ENCODE measurements at regions not wholly inside any gene's neighbourhood (a gene's known extent, or its start where the extent isn't known, plus 50 kb on each side); places are given as distances from the start of the nearest gene placed in this dataset.

DNA sequence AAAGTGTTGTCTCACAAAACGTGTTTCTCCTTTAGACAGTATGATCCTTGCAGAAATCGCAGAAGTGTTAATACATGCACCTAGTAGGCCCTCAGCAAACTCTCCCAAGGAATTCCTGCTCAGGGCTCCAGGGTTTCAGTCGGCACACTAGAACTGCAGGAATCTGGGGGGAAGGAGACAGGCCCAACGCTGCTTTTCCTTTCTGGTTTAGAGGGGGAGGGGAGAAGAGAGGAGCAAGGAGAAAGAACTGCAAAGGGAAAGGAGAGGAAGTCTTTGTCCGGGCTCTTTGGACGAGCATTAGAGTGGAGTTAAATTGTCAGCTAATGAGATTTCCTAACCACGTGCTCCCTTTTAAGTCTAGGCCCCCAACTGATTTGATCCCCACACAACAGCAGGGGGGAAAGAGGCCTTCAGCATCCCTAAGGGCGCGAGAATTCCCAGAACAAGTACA, 103.7 kb upstream of the SOD1 start:
- intact Hi-C loops (cut with DNase I; ENCODE audit: low total_unique reads): no loop called here

DNA sequence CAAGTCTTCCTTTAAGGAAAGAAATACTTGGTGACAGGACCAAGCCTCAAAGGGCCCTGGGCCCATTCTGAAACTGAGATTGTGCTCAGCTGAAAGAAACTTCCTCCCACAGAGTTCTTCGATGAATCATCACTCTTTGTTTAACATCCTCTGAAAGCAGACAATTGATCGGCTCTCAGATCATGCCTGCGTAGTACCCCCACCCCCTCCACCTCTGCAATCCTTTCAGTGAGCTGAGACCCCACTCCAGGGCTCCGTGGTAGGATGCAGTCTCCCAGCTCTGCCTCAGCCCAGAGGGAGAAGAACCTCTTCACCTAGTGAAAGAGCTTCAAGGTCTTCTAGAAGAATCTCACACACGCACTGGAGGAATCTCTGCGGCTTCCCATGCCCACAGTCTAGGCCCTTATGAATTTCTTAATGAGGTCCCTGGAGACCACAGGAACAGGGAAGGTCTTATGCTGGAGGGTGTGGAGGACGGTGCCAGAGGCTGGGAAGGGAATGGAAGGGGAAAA, 104.9 kb upstream of the SOD1 start:
- Histone ChIP-seq H3K36me3 (no peaks in the 10 kb centered on the region), H3K4me1 (peaks cover 0 to 6% of the 10 kb centered on the region in 2 donors), H3K9me3 (no peaks in the 10 kb centered on the region), H3K27me3 (peaks cover 28 to 32% (median 30%) of the 10 kb centered on the region in 3 donors), H3K4me3 (no peak overlapping the region), H3K27ac (no peak overlapping the region)
- in situ Hi-C loops (cut with MboI; ENCODE audit: low sequenced_read_pairs in 4 of 4): no loop called here
- intact Hi-C loops (cut with DNase I; ENCODE audit: low total_unique reads): no loop called here
- TF ChIP-seq, protein P1, sequence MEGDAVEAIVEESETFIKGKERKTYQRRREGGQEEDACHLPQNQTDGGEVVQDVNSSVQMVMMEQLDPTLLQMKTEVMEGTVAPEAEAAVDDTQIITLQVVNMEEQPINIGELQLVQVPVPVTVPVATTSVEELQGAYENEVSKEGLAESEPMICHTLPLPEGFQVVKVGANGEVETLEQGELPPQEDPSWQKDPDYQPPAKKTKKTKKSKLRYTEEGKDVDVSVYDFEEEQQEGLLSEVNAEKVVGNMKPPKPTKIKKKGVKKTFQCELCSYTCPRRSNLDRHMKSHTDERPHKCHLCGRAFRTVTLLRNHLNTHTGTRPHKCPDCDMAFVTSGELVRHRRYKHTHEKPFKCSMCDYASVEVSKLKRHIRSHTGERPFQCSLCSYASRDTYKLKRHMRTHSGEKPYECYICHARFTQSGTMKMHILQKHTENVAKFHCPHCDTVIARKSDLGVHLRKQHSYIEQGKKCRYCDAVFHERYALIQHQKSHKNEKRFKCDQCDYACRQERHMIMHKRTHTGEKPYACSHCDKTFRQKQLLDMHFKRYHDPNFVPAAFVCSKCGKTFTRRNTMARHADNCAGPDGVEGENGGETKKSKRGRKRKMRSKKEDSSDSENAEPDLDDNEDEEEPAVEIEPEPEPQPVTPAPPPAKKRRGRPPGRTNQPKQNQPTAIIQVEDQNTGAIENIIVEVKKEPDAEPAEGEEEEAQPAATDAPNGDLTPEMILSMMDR (IDR thresholded peaks at IDR 0.05 in 4 of 5, conservative IDR thresholded peaks at IDR 0.05 in 1 of 5): no peak
- TF ChIP-seq POLR2A (IDR thresholded peaks at IDR 0.05): no peak
- ATAC-seq (no peak), DNase-seq (no peak)

More for the DNA sequence above, 103.7 kb upstream of the SOD1 start:
- TF ChIP-seq POLR2A (IDR thresholded peaks at IDR 0.05): no peak
- TF ChIP-seq, protein P1 (IDR thresholded peaks at IDR 0.05 in 4 of 5, conservative IDR thresholded peaks at IDR 0.05 in 1 of 5): no peak
- ATAC-seq: no peak
- in situ Hi-C loops (cut with MboI; ENCODE audit: low sequenced_read_pairs in 4 of 4): no loop called here
- H3K4me3 ChIP-seq: no peak overlapping the region
- no peak for DNase-seq
- H3K36me3 ChIP-seq: no peaks in the 10 kb centered on the region
- H3K4me1 ChIP-seq: peaks cover 0 to 6% of the 10 kb centered on the region in 2 donors
- H3K9me3 ChIP-seq: no peaks in the 10 kb centered on the region
- peaks cover 39 to 43% (median 41%) of the 10 kb centered on the region in 3 donors for H3K27me3 ChIP-seq
- H3K27ac ChIP-seq: no peak overlapping the region

DNA sequence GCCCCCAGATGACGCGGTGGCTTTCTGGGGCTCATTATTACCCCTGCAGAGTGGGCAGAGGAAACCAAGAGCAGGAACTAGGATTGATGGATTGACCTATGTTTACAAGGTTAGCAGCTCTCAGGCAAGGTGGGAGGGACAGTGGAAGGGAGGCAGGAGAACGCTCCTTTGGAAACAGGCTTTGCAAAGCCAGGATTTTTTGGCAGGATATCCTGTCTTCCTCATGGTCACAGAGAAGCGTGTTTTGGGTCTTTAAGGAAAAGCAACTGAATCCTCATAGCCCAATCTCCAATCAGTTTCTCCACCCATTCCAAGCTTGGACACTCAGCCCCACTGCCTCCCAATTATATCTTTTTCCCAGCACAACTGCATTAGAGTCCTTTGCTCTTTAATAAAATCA, 105.6 kb upstream of the SOD1 start:
- intact Hi-C loops (cut with DNase I; ENCODE audit: low total_unique reads) (no loop called here), in situ Hi-C loops (cut with MboI; ENCODE audit: low sequenced_read_pairs in 4 of 4) (no loop called here)
- ATAC-seq (no peak), DNase-seq (no peak)
- Histone ChIP-seq H3K4me1 (peaks cover 0 to 6% of the 10 kb centered on the region in 2 donors), H3K4me3 (no peak overlapping the region), H3K27me3 (peaks cover 24 to 29% (median 25%) of the 10 kb centered on the region in 3 donors), H3K27ac (no peak overlapping the region), H3K9me3 (no peaks in the 10 kb centered on the region), H3K36me3 (no peaks in the 10 kb centered on the region)
- TF ChIP-seq, protein P1 (IDR thresholded peaks at IDR 0.05 in 4 of 5, conservative IDR thresholded peaks at IDR 0.05 in 1 of 5): no peak
- TF ChIP-seq POLR2A (IDR thresholded peaks at IDR 0.05): no peak

DNA sequence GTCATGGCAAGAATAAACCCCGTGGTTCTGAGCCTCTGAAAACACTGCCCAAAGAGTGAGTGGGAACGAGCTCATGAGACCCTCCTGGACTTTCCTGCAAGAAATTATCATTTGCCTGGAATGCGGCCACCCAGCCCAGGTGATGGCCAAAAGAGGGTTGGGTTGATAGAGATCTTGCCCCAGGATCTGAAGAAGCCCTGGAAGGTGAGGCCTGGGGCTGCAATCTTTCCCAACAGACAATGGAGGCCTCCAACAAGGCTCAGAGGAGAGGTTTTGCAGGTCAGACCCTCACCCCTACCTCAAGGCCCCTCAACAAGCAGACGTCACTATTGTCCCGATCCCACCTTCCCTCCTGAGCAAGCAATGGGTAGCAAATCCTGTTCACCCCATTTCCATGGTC, 106.0 kb upstream of the SOD1 start:
- intact Hi-C loops (cut with DNase I; ENCODE audit: low total_unique reads): no loop called here
- H3K27me3 ChIP-seq: peaks cover 22 to 26% (median 24%) of the 10 kb centered on the region in 3 donors
- in situ Hi-C loops (cut with MboI; ENCODE audit: low sequenced_read_pairs in 4 of 4): no loop called here

More for the DNA sequence above, 106.0 kb upstream of the SOD1 start:
- Histone ChIP-seq H3K4me3 (no peak overlapping the region), H3K4me1 (peaks cover 0 to 6% of the 10 kb centered on the region in 2 donors), H3K27ac (no peak overlapping the region), H3K9me3 (no peaks in the 10 kb centered on the region), H3K36me3 (no peaks in the 10 kb centered on the region)
- ATAC-seq: no peak
- DNase-seq: no peak
- TF ChIP-seq, protein P1 (IDR thresholded peaks at IDR 0.05 in 4 of 5, conservative IDR thresholded peaks at IDR 0.05 in 1 of 5): no peak
- no peak for TF ChIP-seq POLR2A (IDR thresholded peaks at IDR 0.05)
